ENCODE measurements at regions not wholly inside any gene's neighbourhood (a gene's known extent, or its start where the extent isn't known, plus 50 kb on each side); places are given as distances from the start of the nearest gene placed in this dataset.

DNA sequence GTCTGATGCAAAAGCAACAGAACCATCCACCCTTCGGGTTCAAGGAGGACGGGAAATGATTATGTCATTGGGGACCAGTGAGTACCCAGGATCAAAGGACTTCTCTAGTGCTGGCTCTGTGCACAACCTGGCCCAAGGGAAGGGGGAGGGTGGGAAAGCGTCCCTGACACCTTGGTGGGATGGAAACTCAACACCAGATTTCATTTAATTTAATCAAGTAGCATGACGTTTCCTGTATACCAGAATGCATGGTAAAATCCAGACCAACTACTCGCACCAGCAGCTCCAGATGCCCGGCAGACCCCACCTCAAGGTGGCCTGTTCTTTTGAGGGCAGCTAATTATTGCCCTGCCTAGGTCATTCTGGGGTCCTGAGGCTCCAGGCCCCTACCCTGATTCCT lies 385.1 kb downstream of the CADM1 start:
- TF ChIP-seq, protein P1, sequence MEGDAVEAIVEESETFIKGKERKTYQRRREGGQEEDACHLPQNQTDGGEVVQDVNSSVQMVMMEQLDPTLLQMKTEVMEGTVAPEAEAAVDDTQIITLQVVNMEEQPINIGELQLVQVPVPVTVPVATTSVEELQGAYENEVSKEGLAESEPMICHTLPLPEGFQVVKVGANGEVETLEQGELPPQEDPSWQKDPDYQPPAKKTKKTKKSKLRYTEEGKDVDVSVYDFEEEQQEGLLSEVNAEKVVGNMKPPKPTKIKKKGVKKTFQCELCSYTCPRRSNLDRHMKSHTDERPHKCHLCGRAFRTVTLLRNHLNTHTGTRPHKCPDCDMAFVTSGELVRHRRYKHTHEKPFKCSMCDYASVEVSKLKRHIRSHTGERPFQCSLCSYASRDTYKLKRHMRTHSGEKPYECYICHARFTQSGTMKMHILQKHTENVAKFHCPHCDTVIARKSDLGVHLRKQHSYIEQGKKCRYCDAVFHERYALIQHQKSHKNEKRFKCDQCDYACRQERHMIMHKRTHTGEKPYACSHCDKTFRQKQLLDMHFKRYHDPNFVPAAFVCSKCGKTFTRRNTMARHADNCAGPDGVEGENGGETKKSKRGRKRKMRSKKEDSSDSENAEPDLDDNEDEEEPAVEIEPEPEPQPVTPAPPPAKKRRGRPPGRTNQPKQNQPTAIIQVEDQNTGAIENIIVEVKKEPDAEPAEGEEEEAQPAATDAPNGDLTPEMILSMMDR (IDR thresholded peaks at IDR 0.05; ENCODE audit: insufficient read depth, low read depth, low read length) = no peak
- TF ChIP-seq EZH2 (IDR thresholded peaks at IDR 0.05; ENCODE audit: insufficient read depth, low read length) = no peak

Measured in astrocyte (in vitro differentiated cells and primary cell).